Astrocyte (in vitro differentiated cells and primary cell): ENCODE measurements at regions not wholly inside any gene's neighbourhood (a gene's known extent, or its start where the extent isn't known, plus 50 kb on each side); places are given as distances from the start of the nearest gene placed in this dataset.

Experiments used
- DNase-seq: peaks from one replicate; pipeline ENCODE4 v3.0.0-alpha.2; 2010; ENCODE audit warnings: low read depth
- FAIRE-seq: peaks from 2 replicates; lab custom pipeline; 2011; peaks lifted over from hg19 to GRCh38; lab: Jason Lieb, UNC
- H2AFZ ChIP-seq: 2 replicates; pipeline ENCODE4 v1.6.0; 2012; ENCODE audit warnings: low read depth, low read length, inconsistent platforms
- H3K27ac ChIP-seq: 2 replicates; pipeline ENCODE4 v1.5.1; 2011; ENCODE audit warnings: low read depth, low read length, inconsistent platforms
- H3K27me3 ChIP-seq: 2 replicates; pipeline ENCODE4 v1.6.0; 2011; ENCODE audit warnings: low read length, inconsistent platforms; ENCODE audit not compliant: insufficient read depth
- H3K36me3 ChIP-seq: 2 replicates; pipeline ENCODE4 v1.5.1; 2011; ENCODE audit warnings: low read length, inconsistent platforms; ENCODE audit not compliant: insufficient read depth
- H3K4me1 ChIP-seq: 2 replicates; pipeline ENCODE4 v1.5.1; 2011; ENCODE audit warnings: low read length, inconsistent platforms; ENCODE audit not compliant: insufficient read depth
- H3K4me2 ChIP-seq: 2 replicates; pipeline ENCODE4 v1.6.0; 2012; ENCODE audit warnings: low read length, inconsistent platforms
- H3K4me3 ChIP-seq: 2 replicates; pipeline ENCODE4 v1.5.1; 2011; ENCODE audit warnings: low read depth, mild to moderate bottlenecking, low read length, inconsistent platforms; ENCODE audit not compliant: insufficient read depth
- H3K79me2 ChIP-seq: 2 replicates; pipeline ENCODE4 v1.6.0; 2012; ENCODE audit warnings: mild to moderate bottlenecking, low read length, inconsistent platforms; ENCODE audit not compliant: insufficient read depth
- H3K9ac ChIP-seq: 2 replicates; pipeline ENCODE4 v1.6.0; 2012; ENCODE audit warnings: mild to moderate bottlenecking, low read length, inconsistent platforms
- H3K9me3 ChIP-seq: 2 replicates; pipeline ENCODE4 v1.5.1; 2012; ENCODE audit warnings: low read depth, mild to moderate bottlenecking, low read length, inconsistent platforms; ENCODE audit not compliant: insufficient read depth
- H4K20me1 ChIP-seq: 2 replicates; pipeline ENCODE4 v1.6.0; 2012; ENCODE audit warnings: low read length, inconsistent platforms; ENCODE audit not compliant: insufficient read depth
- H3K27ac Mint-ChIP-seq: one replicate; pipeline ENCODE4 v1.8.0; 2021; ENCODE audit warnings: mild to moderate bottlenecking, mixed read lengths; ENCODE audit not compliant: unreplicated experiment
- H3K27me3 Mint-ChIP-seq: one replicate; pipeline ENCODE4 v1.8.0; 2021; ENCODE audit warnings: low read depth, mixed read lengths; ENCODE audit not compliant: unreplicated experiment
- H3K36me3 Mint-ChIP-seq: one replicate; pipeline ENCODE4 v1.8.0; 2021; ENCODE audit warnings: low read depth, mixed read lengths; ENCODE audit not compliant: unreplicated experiment
- H3K4me1 Mint-ChIP-seq: one replicate; pipeline ENCODE4 v1.8.0; 2021; ENCODE audit warnings: low read depth, mixed read lengths; ENCODE audit not compliant: unreplicated experiment
- H3K4me3 Mint-ChIP-seq: one replicate; pipeline ENCODE4 v1.8.0; 2021; ENCODE audit warnings: mild to moderate bottlenecking, moderate library complexity, mixed read lengths; ENCODE audit not compliant: unreplicated experiment
- H3K9me3 Mint-ChIP-seq: one replicate; pipeline ENCODE4 v1.8.0; 2021; ENCODE audit warnings: mild to moderate bottlenecking, mixed read lengths; ENCODE audit not compliant: unreplicated experiment
- CTCF ChIP-seq: IDR thresholded peaks from 2 replicates; pipeline ENCODE4 v1.5.1; 2011; ENCODE audit warnings: low read depth, mild to moderate bottlenecking, inconsistent platforms, low read length, moderate library complexity; ENCODE audit not compliant: insufficient read depth
- EZH2 ChIP-seq: IDR thresholded peaks from 2 replicates; pipeline ENCODE4 v1.6.1; 2012; ENCODE audit warnings: mild to moderate bottlenecking, low read length, inconsistent platforms; ENCODE audit not compliant: insufficient read depth

GRCh38 chr16:7919782-7920181, 587.1 kb downstream of the RBFOX1 start:
- Histone ChIP-seq H3K36me3 (no peaks in the 10 kb centered on the region), H3K27me3 (no peaks in the 10 kb centered on the region), H3K9me3 (peaks cover 11% of the 10 kb centered on the region), H3K4me3 (no peak overlapping the region), H3K9ac (no peak overlapping the region), H3K4me1 (no peaks in the 10 kb centered on the region), H4K20me1 (no peaks in the 10 kb centered on the region), H3K4me2 (no peak overlapping the region), H3K27ac (no peak overlapping the region), H2AFZ (no peak overlapping the region), H3K79me2 (no peaks in the 10 kb centered on the region)
- H3K9me3 Mint-ChIP-seq: no peaks in the 10 kb centered on the region
- DNase-seq (no peak), FAIRE-seq (no peak)
- no peaks in the 10 kb centered on the region for H3K36me3 Mint-ChIP-seq
- no peak overlapping the region for H3K4me3 Mint-ChIP-seq
- H3K27ac Mint-ChIP-seq: no peak overlapping the region
- TF ChIP-seq CTCF: no peak
- TF ChIP-seq EZH2: no peak
- no peaks in the 10 kb centered on the region for H3K27me3 Mint-ChIP-seq
- no peaks in the 10 kb centered on the region for H3K4me1 Mint-ChIP-seq

GRCh38 chr16:7914748-7915147, 582.1 kb downstream of the RBFOX1 start:
- no peak overlapping the region for H3K27ac ChIP-seq
- H3K36me3 ChIP-seq: no peaks in the 10 kb centered on the region
- H3K27ac Mint-ChIP-seq: no peak overlapping the region
- FAIRE-seq (no peak), DNase-seq (no peak)
- TF ChIP-seq EZH2: no peak
- no peak for TF ChIP-seq CTCF
- H3K79me2 ChIP-seq: no peaks in the 10 kb centered on the region
- no peaks in the 10 kb centered on the region for H4K20me1 ChIP-seq
- H3K4me2 ChIP-seq: no peak overlapping the region
- no peaks in the 10 kb centered on the region for H3K4me1 ChIP-seq
- no peaks in the 10 kb centered on the region for H3K27me3 ChIP-seq
- H3K27me3 Mint-ChIP-seq: peaks cover 4% of the 10 kb centered on the region
- no peak overlapping the region for H3K4me3 ChIP-seq
- no peak overlapping the region for H3K4me3 Mint-ChIP-seq
- H2AFZ ChIP-seq: no peak overlapping the region
- no peaks in the 10 kb centered on the region for H3K9me3 Mint-ChIP-seq
- H3K4me1 Mint-ChIP-seq: no peaks in the 10 kb centered on the region
- peaks cover 11% of the 10 kb centered on the region for H3K9me3 ChIP-seq
- H3K36me3 Mint-ChIP-seq: no peaks in the 10 kb centered on the region
- no peak overlapping the region for H3K9ac ChIP-seq

DNA sequence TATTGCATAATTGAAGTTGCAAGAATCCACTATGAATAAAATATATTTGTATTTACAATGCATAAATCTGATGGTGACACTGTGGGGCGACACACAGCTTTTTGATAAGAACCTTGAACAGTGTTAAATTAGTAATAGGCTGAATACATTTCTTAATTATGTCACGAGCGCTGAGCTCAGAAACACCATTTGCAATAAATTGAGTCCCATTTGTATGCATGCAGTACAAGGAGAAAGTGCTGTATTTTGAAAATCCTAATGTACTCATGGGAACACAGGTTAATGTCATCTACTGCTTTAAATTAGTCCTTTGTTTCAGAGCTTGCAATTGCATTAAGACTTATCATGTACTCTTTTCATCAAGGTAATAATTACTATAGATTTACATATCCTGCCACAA, 579.5 kb downstream of the RBFOX1 start:
- no peak for TF ChIP-seq EZH2
- no peak for TF ChIP-seq CTCF
- Histone ChIP-seq H3K9me3 (peaks cover 7% of the 10 kb centered on the region), H2AFZ (no peak overlapping the region), H3K4me3 (no peak overlapping the region), H3K36me3 (no peaks in the 10 kb centered on the region), H3K27ac (no peak overlapping the region), H4K20me1 (no peaks in the 10 kb centered on the region), H3K79me2 (no peaks in the 10 kb centered on the region), H3K4me1 (no peaks in the 10 kb centered on the region), H3K27me3 (no peaks in the 10 kb centered on the region), H3K4me2 (no peak overlapping the region), H3K9ac (no peak overlapping the region)
- FAIRE-seq (no peak), DNase-seq (no peak)
- H3K36me3 Mint-ChIP-seq: no peaks in the 10 kb centered on the region
- no peak overlapping the region for H3K4me3 Mint-ChIP-seq
- H3K4me1 Mint-ChIP-seq: no peaks in the 10 kb centered on the region
- peaks cover 4% of the 10 kb centered on the region for H3K9me3 Mint-ChIP-seq
- no peak overlapping the region for H3K27ac Mint-ChIP-seq
- H3K27me3 Mint-ChIP-seq: peaks cover 4% of the 10 kb centered on the region
